ENCODE measurements at regions not wholly inside any gene's neighbourhood (a gene's known extent, or its start where the extent isn't known, plus 50 kb on each side); places are given as distances from the start of the nearest gene placed in this dataset.

GRCh38 chr10:128870830-128871597, 596.0 kb upstream of the MGMT start:
- DNase-seq (ENCODE audit: low read depth in 2 of 2), result no peak

GRCh38 chr10:128871671-128872231, 595.3 kb upstream of the MGMT start:
- DNase-seq (ENCODE audit: low read depth in 2 of 2), result no peak

- DNase-seq (ENCODE audit: low read depth in 2 of 2), result no peak
Observed at GRCh38 chr10:128873411-128874054, 593.5 kb upstream of the MGMT start.

- DNase-seq (ENCODE audit: low read depth in 2 of 2), result no peak
Observed at GRCh38 chr10:128874331-128874730, 592.7 kb upstream of the MGMT start.

- no peak for DNase-seq (ENCODE audit: low read depth in 2 of 2)
Observed at GRCh38 chr10:128875030-128875744, 591.9 kb upstream of the MGMT start.

GRCh38 chr10:128875956-128876736, 590.9 kb upstream of the MGMT start:
- DNase-seq (ENCODE audit: low read depth in 2 of 2), result no peak

GRCh38 chr10:128877141-128877540, 589.9 kb upstream of the MGMT start:
- no peak for DNase-seq (ENCODE audit: low read depth in 2 of 2)

GRCh38 chr10:128877936-128878335, 589.1 kb upstream of the MGMT start:
- DNase-seq (ENCODE audit: low read depth in 2 of 2), result no peak

GRCh38 chr10:128879030-128879429, 588.0 kb upstream of the MGMT start:
- no peak for DNase-seq (ENCODE audit: low read depth in 2 of 2)

- DNase-seq (ENCODE audit: low read depth in 2 of 2), result no peak
Observed at GRCh38 chr10:128879441-128880140, 587.5 kb upstream of the MGMT start.

GRCh38 chr10:128880159-128880725, 586.8 kb upstream of the MGMT start:
- no peak for DNase-seq (ENCODE audit: low read depth in 2 of 2)

- DNase-seq (ENCODE audit: low read depth in 2 of 2), result no peak
Observed at GRCh38 chr10:128881086-128881485, 586.0 kb upstream of the MGMT start.

GRCh38 chr10:128883231-128884032, 583.6 kb upstream of the MGMT start:
- DNase-seq (ENCODE audit: low read depth in 2 of 2), result no peak

GRCh38 chr10:128884033-128884425, 583.0 kb upstream of the MGMT start:
- DNase-seq (ENCODE audit: low read depth in 2 of 2), result no peak

GRCh38 chr10:128884496-128885072, 582.5 kb upstream of the MGMT start:
- no peak for DNase-seq (ENCODE audit: low read depth in 2 of 2)

GRCh38 chr10:128885573-128886555, 581.2 kb upstream of the MGMT start:
- no peak for DNase-seq (ENCODE audit: low read depth in 2 of 2)

GRCh38 chr10:128887856-128888255, 579.2 kb upstream of the MGMT start:
- DNase-seq (ENCODE audit: low read depth in 2 of 2), result no peak

- DNase-seq (ENCODE audit: low read depth in 2 of 2), result no peak
Observed at GRCh38 chr10:128892005-128892404, 575.0 kb upstream of the MGMT start.
